Gastroesophageal sphincter (tissue), 3 donors: ENCODE measurements at regions not wholly inside any gene's neighbourhood (a gene's known extent, or its start where the extent isn't known, plus 50 kb on each side); places are given as distances from the start of the nearest gene placed in this dataset.

ENCODE experiments used
- CTCF ChIP-seq, 4 experiments: fragments of 200-600 bp in 2 of 4; fragments of 450-650 bp in 2 of 4; sonication (generic) in 1 of 4; IDR thresholded peaks; one replicate each; pipeline ENCODE4 v1.5.1; 2017 to 2019; ENCODE audit warnings: antibody characterized with exemption in 4 of 4, mild to moderate bottlenecking in 2 of 4, moderate library complexity in 2 of 4
- POLR2A ChIP-seq, 2 donors: fragments of 450-650 bp; IDR thresholded peaks; one replicate each; pipeline ENCODE4 v1.6.1; 2017; ENCODE audit warnings: antibody characterized with exemption in 2 of 2, mild to moderate bottlenecking in 2 of 2, moderate library complexity in 1 of 2
- POLR2AphosphoS5 ChIP-seq: sonication (generic); formaldehyde crosslinking; IDR thresholded peaks from one replicate; pipeline ENCODE4 v1.6.1; 2017; ENCODE audit warnings: antibody characterized with exemption

DNA sequence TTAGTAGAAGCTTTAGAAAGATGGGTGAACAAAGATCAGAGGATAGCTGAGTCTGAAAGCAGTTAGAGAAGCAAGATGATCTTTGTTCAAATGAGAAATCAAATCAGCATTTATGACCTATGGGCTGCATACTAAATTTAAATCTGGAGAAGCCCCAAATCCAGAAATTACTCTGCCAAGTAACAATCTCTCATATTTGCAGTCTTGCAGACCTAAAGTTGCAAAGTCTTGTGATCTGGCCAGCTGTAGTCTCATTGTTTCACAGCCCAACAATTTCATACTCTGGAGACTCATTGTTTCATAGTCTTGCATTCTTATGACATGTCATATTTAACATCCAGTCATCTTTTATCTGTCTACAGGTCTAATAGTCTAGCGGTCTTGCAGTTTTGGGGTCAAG, 364.9 kb upstream of the RSPO3 start:
- TF ChIP-seq POLR2AphosphoS5, result no peak
- TF ChIP-seq CTCF (IDR thresholded peaks at IDR 0.05), result no peak
- TF ChIP-seq POLR2A (IDR thresholded peaks at IDR 0.05), result no peak
